Pons (tissue), 1 donor: ENCODE measurements at regions not wholly inside any gene's neighbourhood (a gene's known extent, or its start where the extent isn't known, plus 50 kb on each side); places are given as distances from the start of the nearest gene placed in this dataset.

Experiments
- DNase-seq: peaks from one replicate; pipeline ENCODE4 v3.0.0-alpha.2; 2016; ENCODE audit warnings: low spot score

GRCh38 chr2:129067953-129068352 is 749.3 kb upstream of the HS6ST1 start:
- DNase-seq: no peak

GRCh38 chr2:129068543-129068942 is 749.9 kb upstream of the HS6ST1 start:
- DNase-seq: no peak

GRCh38 chr2:129069875-129070594 is 751.4 kb upstream of the HS6ST1 start:
- DNase-seq: no peak

GRCh38 chr2:129070663-129071062 is 752.0 kb upstream of the HS6ST1 start:
- no peak for DNase-seq

GRCh38 chr2:129071531-129071930 is 752.9 kb upstream of the HS6ST1 start:
- no peak for DNase-seq

- DNase-seq: no peak
These were observed 755.7 kb upstream of the HS6ST1 start for GRCh38 chr2:129074298-129074920.

GRCh38 chr2:129078548-129078947 is 759.9 kb upstream of the HS6ST1 start:
- DNase-seq: no peak

GRCh38 chr2:129080715-129081476 is 762.2 kb upstream of the HS6ST1 start:
- no peak for DNase-seq

- no peak for DNase-seq
These were observed 766.7 kb upstream of the HS6ST1 start for GRCh38 chr2:129085386-129085785.

- DNase-seq: no peak
These were observed 768.6 kb upstream of the HS6ST1 start for GRCh38 chr2:129087133-129087813.

- DNase-seq: no peak
These were observed 773.0 kb upstream of the HS6ST1 start for GRCh38 chr2:129091620-129092019.

GRCh38 chr2:129092956-129093355 is 774.3 kb upstream of the HS6ST1 start:
- no peak for DNase-seq

- peak; percentile 42 for DNase-seq
These were observed 782.5 kb upstream of the HS6ST1 start for GRCh38 chr2:129101186-129101585.

GRCh38 chr2:129103936-129104878 is 785.5 kb upstream of the HS6ST1 start:
- DNase-seq: no peak

GRCh38 chr2:129112181-129112580 is 793.5 kb upstream of the HS6ST1 start:
- no peak for DNase-seq

- DNase-seq: no peak
These were observed 795.1 kb upstream of the HS6ST1 start for GRCh38 chr2:129113776-129114175.

- no peak for DNase-seq
These were observed 798.8 kb upstream of the HS6ST1 start for GRCh38 chr2:129117434-129117833.

- no peak for DNase-seq
These were observed 799.6 kb upstream of the HS6ST1 start for GRCh38 chr2:129118296-129118695.

- DNase-seq: no peak
These were observed 810.4 kb upstream of the HS6ST1 start for GRCh38 chr2:129129087-129129486.

- DNase-seq: no peak
These were observed 815.3 kb upstream of the HS6ST1 start for GRCh38 chr2:129133692-129134641.
